ENCODE measurements at regions not wholly inside any gene's neighbourhood (a gene's known extent, or its start where the extent isn't known, plus 50 kb on each side); places are given as distances from the start of the nearest gene placed in this dataset.

- Histone ChIP-seq H3K9ac (ENCODE audit: low read depth in 1 of 2, low read length in 2 of 2) (no peak overlapping the region), H3K27me3 (ENCODE audit: control insufficient read depth in 4 of 4, insufficient read depth in 4 of 4, low read length in 3 of 4) (no peaks in the 10 kb centered on the region), H3K27ac (ENCODE audit: low read depth in 1 of 2, low read length in 2 of 2) (no peak overlapping the region), H3K9me3 (ENCODE audit: control insufficient read depth in 4 of 4, low read length in 3 of 4) (peaks cover 0 to under 1% (median 0%) of the 10 kb centered on the region in 4 donors), H3K36me3 (ENCODE audit: control insufficient read depth in 4 of 4, insufficient read depth in 3 of 4, low read depth in 1 of 4, low read length in 3 of 4) (no peaks in the 10 kb centered on the region), H3K4me1 (ENCODE audit: control insufficient read depth in 4 of 4, insufficient read depth in 4 of 4, low read length in 3 of 4) (no peaks in the 10 kb centered on the region), H3K4me3 (ENCODE audit: low read depth in 1 of 3, low read length in 3 of 3) (no peak overlapping the region)
- DNase-seq (ENCODE audit: low spot score), result no peak
- 50% methylated on average over 2 of the region's 2 CpGs for WGBS
- TF ChIP-seq SP1 (IDR thresholded peaks at IDR 0.05) (no peak), HNF4A (conservative IDR thresholded peaks at IDR 0.05) (no peak), CTCF (IDR thresholded peaks at IDR 0.05; ENCODE audit: low read depth, low read length, missing input control) (no peak)
Measured at GRCh38 chr2:78035804-78036203, 513.6 kb upstream of the LRRTM4 start.

GRCh38 chr2:78051480-78051879, 529.3 kb upstream of the LRRTM4 start:
- WGBS, result 76% methylated on average over 5 of the region's 5 CpGs
- no peak for TF ChIP-seq FOXA2 (IDR thresholded peaks at IDR 0.05)
- no peak for TF ChIP-seq ATF3 (IDR thresholded peaks at IDR 0.05)
- H3K27ac ChIP-seq (ENCODE audit: low read depth in 1 of 2, low read length in 2 of 2), result no peak overlapping the region

GRCh38 chr2:78056976-78057375, 534.8 kb upstream of the LRRTM4 start:
- Histone ChIP-seq H3K27me3 (ENCODE audit: control insufficient read depth in 4 of 4, insufficient read depth in 4 of 4, low read length in 3 of 4) (no peaks in the 10 kb centered on the region), H3K9me3 (ENCODE audit: control insufficient read depth in 4 of 4, low read length in 3 of 4) (peaks cover 0 to 3% (median 1%) of the 10 kb centered on the region in 4 donors), H3K4me3 (ENCODE audit: low read depth in 1 of 3, low read length in 3 of 3) (no peak overlapping the region), H3K36me3 (ENCODE audit: control insufficient read depth in 4 of 4, insufficient read depth in 3 of 4, low read depth in 1 of 4, low read length in 3 of 4) (no peaks in the 10 kb centered on the region), H3K4me1 (ENCODE audit: control insufficient read depth in 4 of 4, insufficient read depth in 4 of 4, low read length in 3 of 4) (no peaks in the 10 kb centered on the region), H3K9ac (ENCODE audit: low read depth in 1 of 2, low read length in 2 of 2) (no peak overlapping the region), H3K27ac (ENCODE audit: low read depth in 1 of 2, low read length in 2 of 2) (no peak overlapping the region)
- TF ChIP-seq HNF4G (IDR thresholded peaks at IDR 0.05) (no peak), JUND (IDR thresholded peaks at IDR 0.05) (no peak), TAF1 (conservative IDR thresholded peaks at IDR 0.05) (no peak), ATF3 (IDR thresholded peaks at IDR 0.05) (no peak), RXRA (IDR thresholded peaks at IDR 0.05) (no peak), REST (IDR thresholded peaks at IDR 0.05) (no peak), MAX (IDR thresholded peaks at IDR 0.05) (no peak), GABPA (IDR thresholded peaks at IDR 0.05 in 1 of 2, conservative IDR thresholded peaks at IDR 0.05 in 1 of 2) (no peak), YY1 (IDR thresholded peaks at IDR 0.05) (no peak), FOXA2 (IDR thresholded peaks at IDR 0.05) (no peak), FOXA1 (IDR thresholded peaks at IDR 0.05) (no peak), SP1 (IDR thresholded peaks at IDR 0.05) (no peak), NR2F2 (IDR thresholded peaks at IDR 0.05) (no peak), CTCF (IDR thresholded peaks at IDR 0.05; ENCODE audit: low read depth, low read length, missing input control) (no peak), RAD21 (IDR thresholded peaks at IDR 0.05) (no peak), EGR1 (IDR thresholded peaks at IDR 0.05; ENCODE audit: low read depth in 2 of 2) (no peak)
- no peak for DNase-seq (ENCODE audit: low spot score)

More at GRCh38 chr2:78051480-78051879, 529.3 kb upstream of the LRRTM4 start:
- H3K9ac ChIP-seq (ENCODE audit: low read depth in 1 of 2, low read length in 2 of 2), result no peak overlapping the region
- DNase-seq (ENCODE audit: low spot score), result no peak
- no peak overlapping the region for H3K4me3 ChIP-seq (ENCODE audit: low read depth in 1 of 3, low read length in 3 of 3)
- H3K4me1 ChIP-seq (ENCODE audit: control insufficient read depth in 4 of 4, insufficient read depth in 4 of 4, low read length in 3 of 4), result no peaks in the 10 kb centered on the region
- no peaks in the 10 kb centered on the region for H3K36me3 ChIP-seq (ENCODE audit: control insufficient read depth in 4 of 4, insufficient read depth in 3 of 4, low read depth in 1 of 4, low read length in 3 of 4)
- peaks cover 0 to 8% (median 4%) of the 10 kb centered on the region in 4 donors for H3K9me3 ChIP-seq (ENCODE audit: control insufficient read depth in 4 of 4, low read length in 3 of 4)
- no peaks in the 10 kb centered on the region for H3K27me3 ChIP-seq (ENCODE audit: control insufficient read depth in 4 of 4, insufficient read depth in 4 of 4, low read length in 3 of 4)
